NCI-H460 (cell line): ENCODE measurements at regions not wholly inside any gene's neighbourhood (a gene's known extent, or its start where the extent isn't known, plus 50 kb on each side); places are given as distances from the start of the nearest gene placed in this dataset.
A peak's percentile ranks its signal among the peaks of the same experiment; 100 is the strongest.
"Not testable (repeated sequence)": the region's sequence is repeated elsewhere in the genome, so short reads cannot be mapped to it uniquely, and the experiment has no call there.

ENCODE experiments used
- DNase-seq: peaks from one replicate; pipeline ENCODE4 v3.0.0-alpha.2; 2016; ENCODE audit warnings: low read depth; ENCODE audit errors: extremely low read depth

DNA sequence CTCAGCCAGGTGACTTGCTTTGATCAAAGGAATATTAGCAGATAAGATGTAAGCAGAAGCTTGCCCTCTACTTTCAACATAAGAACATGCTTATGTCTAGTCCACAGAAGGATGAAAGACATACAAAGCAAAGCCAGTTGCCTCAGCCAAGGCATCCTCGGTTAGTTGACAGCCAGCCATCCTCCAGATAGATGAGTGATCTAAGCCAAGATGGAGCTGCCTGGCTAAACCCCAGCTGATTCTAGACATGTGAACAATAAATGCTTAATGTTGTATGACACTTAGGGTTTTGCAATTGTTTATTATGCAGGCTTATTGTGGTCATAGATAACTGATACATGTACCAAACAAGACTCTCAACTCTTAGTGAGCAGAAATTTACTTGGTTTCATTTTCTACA, 157.6 kb upstream of the TMTC2 start:
- no peak for DNase-seq

DNA sequence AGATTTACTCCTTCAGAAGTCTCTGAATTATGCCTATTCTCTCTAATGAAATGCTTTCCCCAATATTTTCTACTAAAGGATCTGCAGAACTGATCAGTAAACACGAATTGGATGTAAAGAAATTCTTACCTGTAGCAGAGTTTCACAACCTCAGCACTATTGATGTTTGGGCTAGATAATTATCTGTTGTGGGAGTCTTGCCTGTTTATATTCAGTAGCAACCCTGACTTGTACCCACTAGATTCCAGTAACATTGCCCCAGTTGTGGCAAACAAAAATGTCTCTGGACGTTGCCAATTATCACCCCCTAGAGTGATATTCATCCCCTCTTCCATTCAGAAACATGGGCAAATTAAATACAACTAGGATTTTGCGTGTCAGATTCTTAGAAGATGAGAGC, 156.8 kb upstream of the TMTC2 start:
- no peak for DNase-seq

DNA sequence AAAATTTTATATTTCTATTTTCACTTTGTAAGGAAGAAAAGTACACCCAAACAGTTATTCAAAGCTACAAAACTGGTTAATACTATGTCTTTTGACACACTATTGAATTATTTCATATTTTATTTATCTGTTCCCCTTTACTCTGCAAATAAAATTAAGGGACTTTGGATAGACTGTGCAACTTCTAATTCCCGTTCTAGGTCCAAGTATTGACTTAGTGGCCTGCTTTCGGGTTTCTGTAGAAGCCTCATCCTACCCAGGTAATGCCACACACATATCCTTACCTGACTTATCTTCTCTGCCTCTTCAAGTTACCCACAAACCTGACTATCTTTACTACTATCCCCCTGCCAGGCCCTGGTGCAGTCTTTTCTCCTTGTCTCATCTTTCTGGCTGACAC, 156.3 kb upstream of the TMTC2 start:
- DNase-seq = no peak

DNA sequence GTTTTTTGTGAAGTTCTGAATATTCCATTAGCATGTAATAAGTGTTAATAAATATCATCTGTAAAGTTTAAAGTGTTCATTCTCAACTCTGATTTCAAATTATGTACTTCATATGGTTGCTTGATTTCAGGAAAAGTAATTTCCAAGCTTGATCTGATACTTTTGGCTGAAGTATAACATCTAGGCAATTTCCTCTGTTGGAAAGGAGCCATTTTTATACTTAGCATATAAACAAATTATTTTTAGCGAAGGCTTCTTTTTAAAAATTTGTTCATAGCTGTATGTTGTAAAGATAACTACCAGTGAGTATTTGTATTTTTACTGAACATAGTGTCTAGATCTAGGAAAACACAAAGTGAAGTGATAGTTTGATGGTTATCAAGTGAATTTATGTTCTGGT, 153.4 kb upstream of the TMTC2 start:
- no peak for DNase-seq

DNA sequence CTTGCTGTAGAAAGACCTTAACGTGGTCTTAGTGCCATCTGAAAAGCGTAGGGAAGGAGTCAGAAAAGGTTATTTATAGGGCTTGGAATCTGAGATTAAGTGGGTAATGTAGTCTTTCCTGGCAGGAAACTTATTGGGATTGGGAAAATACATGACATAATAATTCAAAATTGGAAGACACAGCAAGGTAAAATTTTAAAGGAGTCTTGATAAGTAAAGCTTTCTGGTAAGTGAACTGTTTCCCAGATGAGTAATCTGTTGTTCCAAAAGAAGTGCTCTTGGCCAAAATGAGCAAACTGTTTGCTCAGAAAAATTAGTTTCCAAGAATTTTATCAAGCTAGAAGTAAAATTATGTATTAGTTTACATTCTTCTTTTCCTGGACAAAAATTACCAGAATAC, 149.3 kb upstream of the TMTC2 start:
- DNase-seq = no peak

DNA sequence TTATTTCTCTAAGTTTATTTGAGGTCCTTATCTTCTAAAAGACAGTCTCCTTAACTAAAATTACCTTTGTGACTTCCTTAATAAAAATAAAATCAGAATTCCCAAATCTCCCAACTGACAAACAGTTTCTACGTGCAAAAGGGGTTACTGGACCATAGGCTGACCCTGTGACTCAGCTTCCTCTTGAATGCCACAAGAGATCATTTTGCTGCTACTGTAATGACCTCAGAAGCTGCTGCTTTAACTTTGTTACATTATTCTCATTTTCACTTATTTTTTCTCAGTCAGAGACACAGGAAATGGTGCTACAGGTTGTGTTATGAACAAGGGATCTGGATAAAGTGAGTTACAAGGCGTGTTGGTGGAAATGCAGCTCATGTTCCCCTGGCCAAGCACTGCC, 132.2 kb upstream of the TMTC2 start:
- DNase-seq = no peak

DNA sequence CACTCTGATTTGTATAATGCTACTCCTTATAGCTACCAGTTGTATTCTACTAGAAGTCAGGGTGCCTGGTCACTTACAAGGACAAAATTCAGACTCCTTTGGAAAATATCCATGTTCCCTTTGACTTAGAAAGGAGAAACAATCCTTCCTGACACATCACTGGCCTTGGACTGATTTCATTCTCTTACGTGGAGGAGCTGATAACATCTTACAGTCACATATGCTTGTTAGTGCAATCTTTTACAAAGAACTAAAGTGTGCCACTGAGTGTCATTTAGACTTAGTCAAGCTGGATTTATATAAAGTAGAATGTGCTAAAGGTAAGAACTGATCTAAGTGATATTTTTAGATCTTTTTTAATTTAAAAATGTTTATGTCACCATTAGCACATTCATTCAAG, 131.0 kb upstream of the TMTC2 start:
- peak; percentile 18 for DNase-seq

DNA sequence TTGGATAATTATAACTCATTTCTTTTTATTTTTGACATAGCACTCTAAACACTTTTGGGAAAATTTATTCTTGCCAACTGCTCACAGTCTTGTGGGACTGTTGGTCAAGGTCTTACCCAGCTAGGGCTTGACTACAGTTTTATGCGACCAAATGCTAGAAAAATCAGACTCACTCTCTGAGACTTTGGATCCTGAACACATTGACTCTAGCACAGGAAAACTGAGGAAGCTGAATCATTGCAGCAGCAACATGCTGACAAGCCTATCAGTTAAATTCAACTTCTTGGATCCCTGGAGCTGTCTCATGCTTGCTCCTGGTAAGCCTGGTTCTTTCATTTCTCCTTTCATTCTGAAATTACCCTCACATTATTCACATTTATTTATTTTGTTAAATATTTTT, 120.7 kb upstream of the TMTC2 start:
- no peak for DNase-seq

DNA sequence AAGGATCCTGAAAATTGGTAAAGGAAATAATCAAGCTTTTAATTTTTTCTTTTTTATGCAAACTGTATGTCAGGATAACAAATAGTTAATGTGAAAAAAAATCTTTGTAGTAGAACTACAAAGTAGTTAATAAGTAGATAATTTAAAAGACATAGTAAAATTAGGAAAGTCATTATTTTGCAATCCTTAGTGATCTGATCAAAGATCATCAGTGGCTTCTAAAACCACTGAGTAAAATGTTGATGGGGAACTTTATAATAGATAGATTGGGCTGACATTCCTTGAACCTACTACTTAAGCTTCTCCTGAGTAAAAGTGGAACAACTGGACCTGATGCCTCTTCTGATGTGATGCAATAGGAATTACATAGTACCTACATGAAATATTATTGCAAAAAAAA, 119.0 kb upstream of the TMTC2 start:
- no peak for DNase-seq

DNA sequence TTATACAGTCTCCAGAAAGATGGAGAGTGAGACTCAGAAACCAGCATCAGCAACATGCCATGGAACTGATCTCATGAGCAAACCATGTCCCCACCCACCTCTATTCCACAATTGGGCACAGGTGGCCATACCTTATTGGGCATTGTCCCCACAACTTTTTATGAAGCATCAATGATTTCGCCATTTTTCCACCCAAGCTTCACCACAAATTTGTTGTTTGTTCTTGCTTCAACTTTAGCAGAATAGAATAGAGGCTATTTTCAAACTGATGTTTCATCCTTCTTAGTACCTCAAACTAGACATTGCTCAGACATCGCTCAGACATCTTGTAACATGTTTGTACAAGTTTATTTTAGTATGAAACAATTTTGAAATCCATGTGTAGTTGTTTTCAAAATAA, 112.5 kb upstream of the TMTC2 start:
- DNase-seq = no peak

DNA sequence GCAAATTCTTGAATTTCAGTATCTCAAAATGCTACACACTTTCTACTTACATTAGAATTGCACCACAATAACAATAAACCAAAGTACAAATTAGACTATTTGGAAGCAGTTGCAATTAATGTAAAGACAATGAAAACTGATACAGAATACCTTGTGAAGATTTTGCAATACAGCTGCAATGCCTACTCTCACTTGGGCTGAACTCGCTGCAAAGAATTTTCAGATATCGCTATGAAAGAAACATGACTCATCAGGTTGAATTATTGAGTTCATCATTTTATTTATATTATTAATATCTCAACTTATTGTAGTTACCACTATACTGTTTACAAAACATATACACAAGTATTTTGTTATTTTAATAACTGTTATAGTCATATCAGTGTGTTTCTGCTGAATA, 108.0 kb upstream of the TMTC2 start:
- no peak for DNase-seq

DNA sequence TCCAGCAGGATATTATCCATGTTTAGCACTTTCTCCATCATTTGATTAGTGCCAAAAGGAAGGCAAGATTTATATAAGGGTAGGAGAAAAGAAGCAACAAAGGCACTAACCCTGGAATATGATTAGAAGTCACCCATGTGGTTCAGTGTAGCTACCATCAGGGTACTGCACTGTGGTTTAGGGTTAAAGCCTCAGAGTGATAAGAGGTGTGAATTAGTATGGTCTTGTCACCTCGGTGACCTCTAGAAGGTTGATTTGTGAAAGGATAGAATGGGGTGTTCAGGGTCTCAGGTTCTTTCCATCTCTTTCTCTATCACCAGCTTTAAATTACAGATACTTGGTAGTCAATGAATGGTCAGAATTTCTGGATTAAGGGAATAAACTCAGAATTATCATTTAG, 103.0 kb upstream of the TMTC2 start:
- DNase-seq = no peak

DNA sequence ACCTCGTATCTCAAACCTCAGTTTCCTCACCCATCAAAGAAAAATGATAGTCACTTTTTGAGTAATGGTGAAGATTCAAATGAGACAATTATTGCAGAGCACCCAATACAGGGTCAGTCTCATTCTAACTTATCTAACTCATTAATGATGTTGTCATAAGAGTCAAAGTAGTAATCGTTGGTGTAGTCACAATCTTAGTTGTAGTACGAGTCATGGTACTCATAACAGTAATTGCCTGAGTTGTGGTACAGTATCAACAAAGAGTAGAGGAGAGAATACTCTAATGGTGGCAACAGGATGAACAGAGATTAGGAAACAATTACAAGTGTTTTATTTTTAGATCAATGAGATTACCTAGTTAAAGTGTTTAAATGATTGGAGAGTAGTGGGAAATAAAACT, 93.6 kb upstream of the TMTC2 start:
- DNase-seq = no peak

DNA sequence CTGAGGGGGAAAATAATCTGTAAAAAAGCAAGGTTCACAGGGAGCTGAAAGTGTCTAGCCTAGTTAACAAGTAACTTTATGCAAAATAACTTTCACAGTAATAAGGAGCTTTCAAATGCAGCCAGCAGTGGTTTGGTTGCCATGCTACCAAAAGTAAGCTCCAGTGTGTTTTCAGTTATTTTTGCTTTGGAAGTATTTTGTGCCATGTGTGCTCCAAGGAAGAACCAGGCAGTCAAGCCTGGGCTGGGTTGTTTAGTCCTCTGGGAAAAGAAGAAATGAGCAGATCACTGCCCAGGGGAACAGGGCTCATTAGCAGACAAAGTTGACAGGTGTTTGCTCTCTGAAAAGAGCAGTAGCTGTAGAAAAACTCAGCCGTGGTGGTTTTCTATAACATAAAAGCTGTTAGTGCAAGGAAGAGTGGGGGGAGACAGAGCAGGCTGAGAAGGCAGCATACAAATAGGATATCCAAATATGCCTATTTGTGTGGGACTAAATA, 92.8 kb upstream of the TMTC2 start:
- no peak for DNase-seq

DNA sequence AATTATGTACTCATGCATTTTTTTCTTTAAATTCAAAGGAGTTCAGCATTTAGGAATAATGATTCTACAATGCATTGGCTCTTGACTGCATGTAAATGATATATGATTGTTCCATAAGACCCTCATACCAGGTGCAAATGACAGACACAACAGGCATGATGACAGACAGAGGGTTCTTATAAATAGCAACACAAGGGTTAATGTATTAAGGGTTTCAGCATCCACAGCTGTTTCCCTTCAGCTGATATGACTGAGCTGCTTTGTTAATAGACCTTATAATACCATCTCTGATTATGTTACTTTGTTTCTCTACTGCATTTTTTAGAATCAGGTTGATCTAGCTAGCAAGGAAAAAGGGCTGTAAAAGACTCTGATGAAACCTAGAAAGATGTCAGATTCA, 90.8 kb upstream of the TMTC2 start:
- no peak for DNase-seq

DNA sequence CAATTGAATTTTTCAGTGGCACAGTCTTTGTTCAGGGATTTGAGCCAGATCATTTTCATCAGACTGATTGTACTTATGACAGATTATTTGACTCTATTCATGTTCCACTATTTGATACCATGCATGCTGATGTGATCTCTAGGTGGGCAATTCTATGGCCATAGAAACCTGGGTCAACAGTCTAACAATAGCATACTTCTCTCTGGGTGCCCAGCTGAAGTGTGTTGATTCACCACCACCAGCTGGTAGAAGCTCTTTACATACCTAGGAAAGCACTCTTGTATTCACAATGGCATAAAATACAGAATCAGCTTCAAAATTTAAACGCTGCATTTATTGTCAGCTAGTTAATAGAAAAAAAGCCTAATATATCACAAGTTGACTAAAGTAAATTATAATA, 90.2 kb upstream of the TMTC2 start:
- DNase-seq = no peak

DNA sequence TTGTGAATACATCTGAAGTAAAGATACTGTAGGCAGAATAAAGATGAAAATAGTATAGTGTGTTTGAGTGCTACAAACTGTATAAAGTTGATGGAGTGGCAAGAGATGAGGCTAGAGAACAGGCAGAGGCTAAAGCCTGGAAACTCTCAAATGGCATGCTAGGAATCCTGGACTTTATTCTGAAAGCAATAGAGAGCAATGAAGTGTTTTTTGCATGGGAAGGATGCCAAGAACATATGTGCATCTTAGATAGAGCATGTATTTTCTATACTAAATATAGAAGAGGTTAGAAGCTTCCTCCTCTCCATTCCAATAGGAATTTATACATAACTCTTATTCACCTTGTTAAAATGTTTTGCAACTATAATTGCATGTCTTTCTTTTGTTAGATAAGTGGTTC, 86.3 kb upstream of the TMTC2 start:
- DNase-seq = no peak

DNA sequence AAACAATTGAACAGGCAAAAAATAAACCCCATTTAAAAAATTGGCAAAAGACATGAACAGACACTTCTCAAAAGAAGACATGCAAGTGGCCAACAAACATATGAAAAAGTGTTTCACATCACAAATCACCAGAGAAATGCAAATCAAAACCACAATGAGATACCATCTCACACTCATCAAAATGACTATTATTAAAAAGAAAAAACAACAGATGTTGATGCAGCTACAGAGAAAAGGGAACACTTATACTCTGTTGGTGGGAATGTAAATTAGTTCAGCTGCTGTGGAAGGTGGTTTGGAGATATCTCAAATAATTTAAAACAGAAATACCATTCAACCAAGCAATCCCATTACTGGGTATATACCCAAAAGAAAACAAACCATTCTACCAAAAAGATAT, 83.1 kb upstream of the TMTC2 start:
- DNase-seq = not testable (repeated sequence)

DNA sequence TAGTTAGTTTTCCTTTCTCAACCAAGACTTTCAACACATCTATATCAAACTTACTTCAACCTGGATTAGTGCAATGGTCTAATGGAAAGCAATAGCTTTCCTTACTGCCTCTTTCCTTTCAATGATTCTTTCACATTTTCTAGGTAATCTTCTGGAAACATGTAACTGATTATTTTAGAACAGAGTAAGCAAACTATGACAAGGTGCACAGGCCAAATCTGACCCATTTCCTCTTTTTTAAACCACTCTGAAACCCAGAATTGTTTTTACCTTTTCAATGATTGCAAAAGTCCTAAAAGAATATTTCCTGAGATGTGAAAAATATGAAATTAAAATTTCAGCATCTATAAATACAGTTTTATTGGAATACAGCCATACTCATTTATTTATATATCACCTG, 81.6 kb upstream of the TMTC2 start:
- no peak for DNase-seq

DNA sequence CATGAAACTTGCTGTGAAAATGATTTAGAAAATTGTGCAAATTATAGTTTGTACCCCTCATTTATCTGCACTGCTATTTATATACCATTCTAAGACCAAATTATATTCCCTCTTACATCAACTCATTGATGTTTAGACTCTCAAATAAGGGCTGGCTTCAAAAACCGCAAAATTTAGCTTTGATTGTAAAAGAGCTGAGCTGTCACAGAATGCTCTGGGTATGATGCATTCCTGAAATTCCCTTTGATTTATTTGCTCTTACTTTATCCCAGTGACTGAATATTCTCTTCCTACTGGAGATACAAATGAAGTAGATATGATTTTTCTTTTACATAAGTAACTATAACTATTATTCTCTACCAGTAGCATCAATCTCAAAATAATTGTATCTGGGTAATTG, 78.0 kb upstream of the TMTC2 start:
- no peak for DNase-seq

DNA sequence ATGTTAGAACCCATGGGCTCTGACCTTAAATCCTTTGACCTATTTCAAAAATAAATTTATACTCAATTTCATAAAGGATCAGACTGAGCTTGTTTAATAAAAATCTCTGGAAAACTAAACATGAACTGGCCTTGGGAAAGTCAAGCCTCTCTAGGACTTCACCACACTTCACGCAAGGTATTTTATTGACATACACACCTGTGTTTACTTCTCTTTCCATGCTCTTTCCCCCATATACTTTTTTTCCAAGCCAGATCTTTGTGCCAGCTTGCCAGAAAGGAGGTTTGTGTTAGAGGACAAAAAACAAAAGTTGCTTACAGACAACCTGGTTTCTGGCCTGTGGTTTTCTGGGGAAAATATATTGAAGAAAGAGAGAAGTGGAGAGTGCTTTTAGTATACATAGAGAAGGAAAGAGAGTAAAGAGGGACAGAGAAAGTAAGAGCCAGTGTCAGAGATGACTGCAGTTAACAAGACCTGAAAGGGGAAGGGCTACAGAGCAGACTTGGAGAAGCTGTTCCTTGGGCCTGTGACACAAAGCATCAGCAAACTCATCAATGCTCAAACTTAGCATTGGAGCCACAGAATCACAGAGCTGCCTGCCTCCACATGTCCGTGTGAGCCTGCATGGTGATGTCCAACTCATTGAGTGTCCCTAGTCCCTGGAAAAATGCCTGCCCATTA, 77.3 kb upstream of the TMTC2 start:
- DNase-seq = no peak

DNA sequence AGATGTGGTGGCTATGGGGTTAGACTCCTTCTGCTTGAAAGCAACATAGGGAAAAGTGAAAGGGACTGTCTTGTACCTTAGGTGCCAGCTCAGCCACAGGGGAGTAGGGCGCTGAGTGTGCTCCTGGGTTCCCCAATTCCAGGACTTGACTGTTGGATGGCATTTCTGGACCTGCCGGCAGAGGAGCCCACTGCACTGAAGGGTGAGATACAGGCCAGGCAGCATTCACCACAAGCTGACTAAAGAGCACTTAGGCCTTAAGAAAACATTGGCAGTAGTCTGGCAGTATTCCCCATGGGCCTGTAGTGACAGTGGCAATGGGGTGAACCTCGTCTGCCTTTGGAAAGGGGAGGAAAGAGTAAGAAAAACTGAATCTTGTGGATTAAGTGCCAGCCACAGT, 67.1 kb upstream of the TMTC2 start:
- DNase-seq = no peak

DNA sequence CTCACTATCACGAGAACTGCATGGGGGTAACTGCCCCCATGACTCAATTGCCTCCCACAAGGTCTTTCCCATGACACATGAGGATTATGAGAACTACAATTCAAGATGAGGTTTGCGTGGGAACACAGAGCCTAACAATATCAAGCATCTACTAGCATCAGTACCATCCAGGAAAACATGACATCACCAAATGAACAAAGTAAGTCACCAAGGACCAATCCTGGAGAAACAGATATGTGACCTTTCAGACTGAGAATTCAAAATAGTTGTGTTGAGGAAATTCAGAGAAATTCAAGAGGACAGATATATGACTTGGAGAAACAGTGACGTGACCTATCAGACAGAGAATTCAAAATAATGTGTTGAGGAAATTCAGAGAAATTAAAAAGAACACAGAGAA, 65.8 kb upstream of the TMTC2 start:
- DNase-seq = no peak
